ENCODE measurements at regions not wholly inside any gene's neighbourhood (a gene's known extent, or its start where the extent isn't known, plus 50 kb on each side); places are given as distances from the start of the nearest gene placed in this dataset.

DNA sequence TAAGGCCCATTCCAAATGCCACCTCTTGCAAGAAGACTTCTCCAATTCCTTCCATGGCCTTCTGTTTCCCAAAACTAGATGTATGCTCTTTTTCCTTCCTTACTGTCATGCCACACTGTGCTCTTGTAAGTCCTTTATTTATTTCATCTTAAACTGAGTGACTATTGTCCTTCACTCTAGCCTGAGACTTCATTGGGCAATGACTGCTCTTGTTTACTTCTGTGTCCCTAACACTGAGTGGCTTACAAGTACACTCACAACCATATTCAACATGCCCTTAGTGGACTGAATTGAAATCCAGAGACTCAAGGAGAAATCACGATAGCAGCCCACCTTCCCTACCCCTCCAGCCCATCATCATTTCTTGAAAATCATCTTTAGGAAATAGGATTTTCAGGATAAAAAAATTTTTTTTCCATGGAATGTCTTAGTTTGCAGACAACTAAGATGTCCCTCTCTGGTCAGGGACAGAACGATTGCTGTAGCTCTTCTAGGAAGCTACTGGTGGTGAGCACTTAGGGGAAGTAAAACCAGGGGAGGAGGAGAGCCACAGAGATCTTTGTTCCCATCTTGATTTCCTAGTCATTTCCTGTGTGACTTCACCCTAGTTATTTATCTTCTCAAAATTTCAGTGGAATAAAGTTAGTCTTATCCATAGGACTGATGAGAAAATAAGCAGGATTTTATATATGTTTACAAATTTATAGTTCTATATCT lies 80.7 kb downstream of the CYRIA start:
- TF ChIP-seq, protein P1, sequence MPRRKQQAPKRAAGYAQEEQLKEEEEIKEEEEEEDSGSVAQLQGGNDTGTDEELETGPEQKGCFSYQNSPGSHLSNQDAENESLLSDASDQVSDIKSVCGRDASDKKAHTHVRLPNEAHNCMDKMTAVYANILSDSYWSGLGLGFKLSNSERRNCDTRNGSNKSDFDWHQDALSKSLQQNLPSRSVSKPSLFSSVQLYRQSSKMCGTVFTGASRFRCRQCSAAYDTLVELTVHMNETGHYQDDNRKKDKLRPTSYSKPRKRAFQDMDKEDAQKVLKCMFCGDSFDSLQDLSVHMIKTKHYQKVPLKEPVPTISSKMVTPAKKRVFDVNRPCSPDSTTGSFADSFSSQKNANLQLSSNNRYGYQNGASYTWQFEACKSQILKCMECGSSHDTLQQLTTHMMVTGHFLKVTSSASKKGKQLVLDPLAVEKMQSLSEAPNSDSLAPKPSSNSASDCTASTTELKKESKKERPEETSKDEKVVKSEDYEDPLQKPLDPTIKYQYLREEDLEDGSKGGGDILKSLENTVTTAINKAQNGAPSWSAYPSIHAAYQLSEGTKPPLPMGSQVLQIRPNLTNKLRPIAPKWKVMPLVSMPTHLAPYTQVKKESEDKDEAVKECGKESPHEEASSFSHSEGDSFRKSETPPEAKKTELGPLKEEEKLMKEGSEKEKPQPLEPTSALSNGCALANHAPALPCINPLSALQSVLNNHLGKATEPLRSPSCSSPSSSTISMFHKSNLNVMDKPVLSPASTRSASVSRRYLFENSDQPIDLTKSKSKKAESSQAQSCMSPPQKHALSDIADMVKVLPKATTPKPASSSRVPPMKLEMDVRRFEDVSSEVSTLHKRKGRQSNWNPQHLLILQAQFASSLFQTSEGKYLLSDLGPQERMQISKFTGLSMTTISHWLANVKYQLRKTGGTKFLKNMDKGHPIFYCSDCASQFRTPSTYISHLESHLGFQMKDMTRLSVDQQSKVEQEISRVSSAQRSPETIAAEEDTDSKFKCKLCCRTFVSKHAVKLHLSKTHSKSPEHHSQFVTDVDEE (CRISPR knock-in tag; IDR thresholded peaks at IDR 0.05) = no peak
- TF ChIP-seq SNAI2 (CRISPR knock-in tag; IDR thresholded peaks at IDR 0.05) = no peak
- no peak for TF ChIP-seq ZNF565 (CRISPR knock-in tag; conservative IDR thresholded peaks at IDR 0.05; ENCODE audit: low read depth)
- TF ChIP-seq GLIS3 (CRISPR knock-in tag; IDR thresholded peaks at IDR 0.05) = no peak
- no peak for TF ChIP-seq ZC3H10 (CRISPR knock-in tag; IDR thresholded peaks at IDR 0.05)
- no peak for TF ChIP-seq BACH2 (CRISPR knock-in tag; IDR thresholded peaks at IDR 0.05; ENCODE audit: borderline replicate concordance)
- TF ChIP-seq TCF4 (CRISPR knock-in tag; IDR thresholded peaks at IDR 0.05; ENCODE audit: borderline replicate concordance) = no peak
- TF ChIP-seq TOX (CRISPR knock-in tag; IDR thresholded peaks at IDR 0.05; ENCODE audit: borderline replicate concordance) = no peak
- no peak for ATAC-seq

DNA sequence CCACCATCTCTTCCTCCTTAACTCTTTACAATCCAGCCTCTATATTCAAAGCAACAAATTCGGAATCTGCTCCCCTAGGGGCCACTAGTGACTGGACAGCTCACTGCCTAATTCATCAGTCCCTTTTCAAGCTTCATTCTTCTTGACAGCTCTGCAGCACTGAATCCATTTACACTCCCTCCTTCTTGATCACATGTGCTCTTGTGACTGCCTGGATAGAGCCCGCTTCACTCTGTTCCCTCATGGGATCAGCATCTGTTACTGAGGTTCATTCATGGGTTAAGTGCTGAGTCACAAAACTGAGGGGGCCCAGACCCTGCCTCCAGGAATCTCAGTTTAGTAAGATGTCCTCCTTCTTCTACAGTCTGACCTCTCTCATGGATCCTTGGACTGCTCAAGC lies 81.5 kb downstream of the CYRIA start:
- TF ChIP-seq, protein P2, sequence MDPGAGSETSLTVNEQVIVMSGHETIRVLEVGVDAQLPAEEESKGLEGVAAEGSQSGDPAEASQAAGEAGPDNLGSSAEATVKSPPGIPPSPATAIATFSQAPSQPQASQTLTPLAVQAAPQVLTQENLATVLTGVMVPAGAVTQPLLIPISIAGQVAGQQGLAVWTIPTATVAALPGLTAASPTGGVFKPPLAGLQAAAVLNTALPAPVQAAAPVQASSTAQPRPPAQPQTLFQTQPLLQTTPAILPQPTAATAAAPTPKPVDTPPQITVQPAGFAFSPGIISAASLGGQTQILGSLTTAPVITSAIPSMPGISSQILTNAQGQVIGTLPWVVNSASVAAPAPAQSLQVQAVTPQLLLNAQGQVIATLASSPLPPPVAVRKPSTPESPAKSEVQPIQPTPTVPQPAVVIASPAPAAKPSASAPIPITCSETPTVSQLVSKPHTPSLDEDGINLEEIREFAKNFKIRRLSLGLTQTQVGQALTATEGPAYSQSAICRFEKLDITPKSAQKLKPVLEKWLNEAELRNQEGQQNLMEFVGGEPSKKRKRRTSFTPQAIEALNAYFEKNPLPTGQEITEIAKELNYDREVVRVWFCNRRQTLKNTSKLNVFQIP (CRISPR knock-in tag; IDR thresholded peaks at IDR 0.05; ENCODE audit: borderline replicate concordance, low read depth) = no peak
- no peak for TF ChIP-seq ZNF565 (CRISPR knock-in tag; conservative IDR thresholded peaks at IDR 0.05; ENCODE audit: low read depth)
- no peak for ATAC-seq

DNA sequence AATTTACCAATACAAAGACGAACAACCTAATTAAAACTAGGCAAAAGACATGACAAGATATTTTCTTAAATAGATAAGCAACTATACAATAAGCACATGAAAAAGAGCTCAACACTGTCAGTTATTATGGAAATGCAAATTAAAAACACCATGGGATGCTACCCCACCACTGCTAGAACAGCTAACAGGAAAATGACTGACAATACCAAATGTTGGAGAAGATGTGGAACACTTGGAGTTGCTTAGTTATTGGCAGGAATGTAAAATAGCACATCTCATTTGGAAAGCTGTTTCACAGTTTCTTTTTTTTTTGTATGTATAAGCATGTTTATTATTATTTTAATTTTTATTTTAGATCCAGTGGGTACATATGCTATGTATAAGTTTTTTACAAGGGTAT lies 84.4 kb downstream of the CYRIA start:
- ATAC-seq = no peak
- TF ChIP-seq ZNF565 (CRISPR knock-in tag; conservative IDR thresholded peaks at IDR 0.05; ENCODE audit: low read depth) (no peak), ZNF8 (CRISPR knock-in tag; IDR thresholded peaks at IDR 0.05) (no peak), PPARA (CRISPR knock-in tag; IDR thresholded peaks at IDR 0.05; ENCODE audit: borderline replicate concordance) (no peak), ZC3H10 (CRISPR knock-in tag; IDR thresholded peaks at IDR 0.05) (no peak), ZNF70 (CRISPR knock-in tag; IDR thresholded peaks at IDR 0.05) (no peak), BACH2 (CRISPR knock-in tag; IDR thresholded peaks at IDR 0.05; ENCODE audit: borderline replicate concordance) (no peak), TCF4 (CRISPR knock-in tag; IDR thresholded peaks at IDR 0.05; ENCODE audit: borderline replicate concordance) (no peak), CSDC2 (CRISPR knock-in tag; IDR thresholded peaks at IDR 0.05) (no peak), OSR1 (CRISPR knock-in tag; IDR thresholded peaks at IDR 0.05) (no peak), RARB (CRISPR knock-in tag; IDR thresholded peaks at IDR 0.05) (no peak)

DNA sequence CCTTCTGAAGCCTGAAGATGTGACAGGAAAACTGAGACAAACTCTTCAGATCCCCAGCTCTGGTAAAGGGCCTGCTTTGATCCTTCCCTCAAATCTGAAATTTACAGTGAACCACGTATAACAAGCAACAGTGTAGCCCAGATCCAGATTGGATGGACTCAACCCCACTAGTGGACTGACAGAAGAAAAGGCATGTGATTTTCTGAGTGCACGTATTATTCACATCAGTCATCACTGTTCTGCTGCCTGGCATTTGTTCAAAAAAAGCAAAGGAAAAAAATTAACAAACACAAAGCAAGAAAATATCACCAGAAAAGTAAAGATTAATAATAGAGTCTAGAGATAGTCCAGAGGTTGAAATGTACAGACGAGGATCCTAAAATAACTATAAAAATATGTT lies 87.6 kb downstream of the CYRIA start:
- TF ChIP-seq ZFP3 (CRISPR knock-in tag; IDR thresholded peaks at IDR 0.05) (no peak), CSDC2 (CRISPR knock-in tag; IDR thresholded peaks at IDR 0.05) (no peak), ZNF565 (CRISPR knock-in tag; conservative IDR thresholded peaks at IDR 0.05; ENCODE audit: low read depth) (no peak), ZFP30 (CRISPR knock-in tag; IDR thresholded peaks at IDR 0.05) (no peak), TOX (CRISPR knock-in tag; IDR thresholded peaks at IDR 0.05; ENCODE audit: borderline replicate concordance) (no peak), ZNF8 (CRISPR knock-in tag; IDR thresholded peaks at IDR 0.05) (no peak), GLIS3 (CRISPR knock-in tag; IDR thresholded peaks at IDR 0.05) (no peak), ARNTL (CRISPR knock-in tag; IDR thresholded peaks at IDR 0.05; ENCODE audit: borderline replicate concordance, low read depth) (no peak), RARB (CRISPR knock-in tag; IDR thresholded peaks at IDR 0.05) (no peak), BACH2 (CRISPR knock-in tag; IDR thresholded peaks at IDR 0.05; ENCODE audit: borderline replicate concordance) (no peak), ISL1 (CRISPR knock-in tag; IDR thresholded peaks at IDR 0.05) (no peak), OSR1 (CRISPR knock-in tag; IDR thresholded peaks at IDR 0.05) (no peak)
- TF ChIP-seq, protein P3, sequence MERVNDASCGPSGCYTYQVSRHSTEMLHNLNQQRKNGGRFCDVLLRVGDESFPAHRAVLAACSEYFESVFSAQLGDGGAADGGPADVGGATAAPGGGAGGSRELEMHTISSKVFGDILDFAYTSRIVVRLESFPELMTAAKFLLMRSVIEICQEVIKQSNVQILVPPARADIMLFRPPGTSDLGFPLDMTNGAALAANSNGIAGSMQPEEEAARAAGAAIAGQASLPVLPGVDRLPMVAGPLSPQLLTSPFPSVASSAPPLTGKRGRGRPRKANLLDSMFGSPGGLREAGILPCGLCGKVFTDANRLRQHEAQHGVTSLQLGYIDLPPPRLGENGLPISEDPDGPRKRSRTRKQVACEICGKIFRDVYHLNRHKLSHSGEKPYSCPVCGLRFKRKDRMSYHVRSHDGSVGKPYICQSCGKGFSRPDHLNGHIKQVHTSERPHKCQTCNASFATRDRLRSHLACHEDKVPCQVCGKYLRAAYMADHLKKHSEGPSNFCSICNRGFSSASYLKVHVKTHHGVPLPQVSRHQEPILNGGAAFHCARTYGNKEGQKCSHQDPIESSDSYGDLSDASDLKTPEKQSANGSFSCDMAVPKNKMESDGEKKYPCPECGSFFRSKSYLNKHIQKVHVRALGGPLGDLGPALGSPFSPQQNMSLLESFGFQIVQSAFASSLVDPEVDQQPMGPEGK (CRISPR knock-in tag; IDR thresholded peaks at IDR 0.05; ENCODE audit: borderline replicate concordance) = no peak
- ATAC-seq = no peak
